CD4-positive, CD25-positive, alpha-beta regulatory T cell (primary cell): ENCODE measurements at regions not wholly inside any gene's neighbourhood (a gene's known extent, or its start where the extent isn't known, plus 50 kb on each side); places are given as distances from the start of the nearest gene placed in this dataset.
A peak's percentile ranks its signal among the peaks of the same experiment; 100 is the strongest.
"Not testable (repeated sequence)": the region's sequence is repeated elsewhere in the genome, so short reads cannot be mapped to it uniquely, and the experiment has no call there.

Source experiments
- ATAC-seq, 2 donors: fragments of 150-1000 bp; cut with Tn5 transposase; one replicate each; pipeline ENCODE4 v1.10.0; 2021; ENCODE audit warnings: low read depth in 2 of 2, moderate number of reproducible peaks in 2 of 2, moderate library complexity in 1 of 2
- DNase-seq, 3 donors: peaks; one replicate each; pipeline versions ENCODE4 v3.0.0 to v3.0.0-alpha.2; 2012 to 2022; ENCODE audit warnings: mixed read lengths in 1 of 3
- H3K27ac ChIP-seq: one replicate; pipeline ENCODE4 v1.7.0; 2013; ENCODE audit warnings: mild to moderate bottlenecking, low read length; ENCODE audit not compliant: insufficient read depth, poor library complexity, severe bottlenecking
- H3K27me3 ChIP-seq: one replicate; pipeline ENCODE4 v1.7.0; 2013; ENCODE audit warnings: low read length; ENCODE audit not compliant: control insufficient read depth, insufficient read depth
- H3K36me3 ChIP-seq: one replicate; pipeline ENCODE4 v1.7.0; 2013; ENCODE audit warnings: mild to moderate bottlenecking, low read length, moderate library complexity; ENCODE audit not compliant: control insufficient read depth, insufficient read depth
- H3K4me1 ChIP-seq: 2 replicates; pipeline ENCODE4 v1.7.0; 2013; ENCODE audit warnings: mild to moderate bottlenecking, low read length; ENCODE audit not compliant: insufficient read depth, control insufficient read depth, poor library complexity, severe bottlenecking
- H3K4me3 ChIP-seq: one replicate; pipeline ENCODE4 v1.7.0; 2013; ENCODE audit warnings: low read depth, mild to moderate bottlenecking, low read length, moderate library complexity
- H3K9me3 ChIP-seq, 2 experiments: 1 replicate in 1 of 2; 2 replicates in 1 of 2; pipeline ENCODE4 v1.7.0; 2013; ENCODE audit warnings: low read length in 2 of 2, mild to moderate bottlenecking in 1 of 2, moderate library complexity in 1 of 2; ENCODE audit not compliant: control insufficient read depth in 2 of 2
- H3K27ac Mint-ChIP-seq, 3 donors: one replicate each; pipeline ENCODE4 v1.8.0; 2020 to 2022; ENCODE audit warnings: mild to moderate bottlenecking in 3 of 3, mixed read lengths in 3 of 3, moderate library complexity in 2 of 3
- H3K27me3 Mint-ChIP-seq: one replicate; pipeline ENCODE4 v1.8.0; 2022; ENCODE audit warnings: mild to moderate bottlenecking, mixed read lengths
- H3K36me3 Mint-ChIP-seq: one replicate; pipeline ENCODE4 v1.8.0; 2020; ENCODE audit warnings: mixed read lengths
- H3K4me1 Mint-ChIP-seq, 4 donors: one replicate each; pipeline ENCODE4 v1.8.0; 2020 to 2022; ENCODE audit warnings: mixed read lengths in 4 of 4, mild to moderate bottlenecking in 1 of 4
- H3K4me3 Mint-ChIP-seq, 4 donors: one replicate each; pipeline ENCODE4 v1.8.0; 2020 to 2022; ENCODE audit warnings: mild to moderate bottlenecking in 4 of 4, mixed read lengths in 4 of 4, moderate library complexity in 3 of 4
- H3K9me3 Mint-ChIP-seq, 7 donors: one replicate each; pipeline ENCODE4 v1.8.0; 2020 to 2022; ENCODE audit warnings: mixed read lengths in 7 of 7, mild to moderate bottlenecking in 3 of 7, moderate library complexity in 2 of 7

DNA sequence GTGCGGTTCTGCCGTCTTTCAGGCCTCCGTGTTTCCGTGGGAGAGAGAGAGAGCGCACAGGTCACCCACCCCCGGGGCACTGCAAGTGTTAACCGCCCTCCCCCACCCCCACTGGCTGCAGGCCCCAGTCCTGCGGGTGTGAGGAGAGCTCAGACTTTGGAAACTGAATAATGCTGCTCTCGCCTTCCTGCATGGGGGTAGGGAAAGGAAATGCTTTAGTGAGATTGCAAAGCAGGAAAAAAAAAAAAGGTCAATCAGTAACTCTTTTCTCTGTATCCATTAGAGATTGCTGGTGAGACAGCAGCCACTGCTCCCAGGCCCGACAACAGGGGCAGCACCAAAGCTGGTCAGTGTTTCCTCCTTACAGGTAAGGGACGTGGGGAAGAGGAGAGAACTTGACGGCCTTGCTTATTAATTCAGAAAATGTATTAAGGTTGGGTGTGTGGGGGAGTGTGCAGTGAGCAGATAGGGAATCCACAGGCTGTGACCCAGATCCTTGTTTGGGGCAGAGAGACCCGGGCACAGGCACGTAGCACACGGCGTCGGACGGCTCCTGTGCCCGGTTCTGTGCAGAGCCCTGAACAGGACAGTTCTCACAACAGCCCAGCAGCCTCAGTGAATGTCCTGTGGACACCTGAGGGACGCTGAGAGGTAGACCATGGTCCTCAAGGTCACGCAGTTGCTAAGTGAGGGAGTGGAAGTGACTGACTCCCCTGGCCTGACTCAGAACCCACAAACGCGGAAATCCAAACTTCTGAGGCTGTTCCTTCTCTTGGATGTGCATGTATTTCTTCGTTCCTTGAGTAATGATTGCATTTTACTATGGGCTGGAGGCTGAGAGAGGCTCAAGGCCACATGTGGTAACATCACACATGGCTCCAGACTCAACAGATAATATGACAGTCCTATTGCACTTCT lies 156.5 kb downstream of the FOXL1 start:
- Mint-ChIP-seq H3K36me3 (no peaks in the 10 kb centered on the region), H3K27me3 (peaks cover 44% of the 10 kb centered on the region), H3K4me1 (no peaks in the 10 kb centered on the region), H3K27ac (peak overlapping the region in 1 of 3 donors; percentile 15), H3K9me3 (no peaks in the 10 kb centered on the region), H3K4me3 (no peak overlapping the region)
- ATAC-seq (no peak), DNase-seq (no peak)
- Histone ChIP-seq H3K36me3 (no peaks in the 10 kb centered on the region), H3K27me3 (peaks cover 2% of the 10 kb centered on the region), H3K27ac (no peak overlapping the region), H3K4me3 (no peak overlapping the region), H3K9me3 (no peaks in the 10 kb centered on the region), H3K4me1 (no peaks in the 10 kb centered on the region)

DNA sequence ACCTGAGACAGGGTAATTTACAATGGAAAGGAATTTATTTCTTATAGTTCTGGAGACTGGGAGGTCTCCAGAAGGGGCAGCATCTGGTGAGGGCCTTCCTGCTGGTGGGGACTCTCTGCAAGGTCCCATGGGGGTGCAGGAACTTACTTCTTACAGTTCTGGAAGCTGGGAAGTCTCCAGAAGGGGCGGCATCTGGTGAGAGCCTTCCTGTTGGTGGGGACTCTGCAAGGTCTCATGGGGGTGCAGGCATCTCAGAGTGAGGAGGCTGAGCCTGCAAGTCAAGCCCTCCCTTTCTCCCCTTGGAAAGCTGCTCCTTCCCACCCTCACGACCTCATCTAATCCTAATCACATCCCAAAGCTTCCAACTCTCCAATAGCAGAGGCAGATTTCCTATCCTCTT lies 157.4 kb downstream of the FOXL1 start:
- no peaks in the 10 kb centered on the region for H3K9me3 Mint-ChIP-seq
- Histone ChIP-seq H3K36me3 (no peaks in the 10 kb centered on the region), H3K4me1 (no peaks in the 10 kb centered on the region), H3K27ac (no peak overlapping the region), H3K27me3 (peaks cover 2% of the 10 kb centered on the region), H3K9me3 (no peaks in the 10 kb centered on the region), H3K4me3 (no peak overlapping the region)
- DNase-seq (no peak), ATAC-seq (no peak)
- no peak overlapping the region for H3K4me3 Mint-ChIP-seq
- peaks cover 40% of the 10 kb centered on the region for H3K27me3 Mint-ChIP-seq
- peaks cover 0 to 4% (median 0%) of the 10 kb centered on the region in 4 donors for H3K4me1 Mint-ChIP-seq
- no peak overlapping the region for H3K27ac Mint-ChIP-seq
- H3K36me3 Mint-ChIP-seq, result no peaks in the 10 kb centered on the region

DNA sequence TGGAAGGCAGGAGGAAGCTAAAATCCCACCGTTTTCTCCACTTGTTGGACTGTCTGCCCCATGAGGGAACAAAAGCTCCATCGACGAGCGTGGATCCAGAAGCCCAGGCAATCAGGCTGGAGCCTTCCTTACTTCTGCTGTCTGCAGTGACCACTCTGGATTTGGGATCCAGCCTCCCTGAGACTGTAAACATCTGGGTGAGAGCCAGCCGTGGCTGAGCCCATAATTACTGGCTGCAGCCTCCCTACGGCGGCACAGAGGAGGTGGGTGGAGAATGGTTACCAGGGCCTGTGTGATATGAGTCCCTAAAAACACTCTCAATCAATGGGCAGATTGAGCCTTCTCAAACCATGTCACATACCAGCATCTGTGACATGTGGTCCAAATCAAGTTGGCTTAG lies 158.2 kb downstream of the FOXL1 start:
- no peaks in the 10 kb centered on the region for H3K9me3 ChIP-seq
- no peaks in the 10 kb centered on the region for H3K36me3 Mint-ChIP-seq
- no peak overlapping the region for H3K4me3 ChIP-seq
- peaks cover 0 to 11% (median 5%) of the 10 kb centered on the region in 4 donors for H3K4me1 Mint-ChIP-seq
- no peak overlapping the region for H3K27ac ChIP-seq
- H3K27me3 Mint-ChIP-seq, result peaks cover 41% of the 10 kb centered on the region
- H3K4me3 Mint-ChIP-seq, result no peak overlapping the region
- DNase-seq (no peak), ATAC-seq (no peak)
- peaks cover 3% of the 10 kb centered on the region for H3K4me1 ChIP-seq
- H3K27me3 ChIP-seq, result peaks cover 2% of the 10 kb centered on the region
- H3K36me3 ChIP-seq, result no peaks in the 10 kb centered on the region
- peaks cover 0 to 2% (median 0%) of the 10 kb centered on the region in 7 donors for H3K9me3 Mint-ChIP-seq
- H3K27ac Mint-ChIP-seq, result no peak overlapping the region

DNA sequence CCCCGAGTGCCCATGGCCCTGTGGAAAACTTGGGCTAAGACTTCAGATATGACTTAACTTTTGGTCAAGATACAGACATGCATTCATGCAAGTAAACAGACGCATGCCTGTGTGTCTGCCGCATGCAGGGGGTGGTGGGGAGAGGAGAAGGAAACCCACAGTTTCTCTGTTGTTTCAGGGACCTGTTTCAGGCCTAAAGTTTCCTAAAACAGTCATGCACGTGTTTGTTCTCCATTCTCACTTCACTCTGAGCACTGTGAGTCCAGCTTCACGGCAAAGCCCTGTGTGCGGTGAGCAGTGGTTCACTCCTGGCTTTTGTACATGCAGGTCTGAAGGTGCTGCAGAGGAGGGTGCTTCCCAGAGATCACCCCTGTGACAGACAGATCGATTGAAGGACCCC lies 158.7 kb downstream of the FOXL1 start:
- H3K36me3 ChIP-seq, result no peaks in the 10 kb centered on the region
- no peak overlapping the region for H3K4me3 ChIP-seq
- H3K9me3 ChIP-seq, result no peaks in the 10 kb centered on the region
- H3K4me1 Mint-ChIP-seq, result peaks cover 0 to 12% (median 5%) of the 10 kb centered on the region in 4 donors
- H3K27me3 ChIP-seq, result no peaks in the 10 kb centered on the region
- no peak overlapping the region for H3K27ac Mint-ChIP-seq
- no peak for ATAC-seq
- no peak overlapping the region for H3K4me3 Mint-ChIP-seq
- no peaks in the 10 kb centered on the region for H3K36me3 Mint-ChIP-seq
- H3K27me3 Mint-ChIP-seq, result peaks cover 44% of the 10 kb centered on the region
- H3K4me1 ChIP-seq, result peaks cover 3% of the 10 kb centered on the region
- DNase-seq, result no peak
- H3K27ac ChIP-seq, result no peak overlapping the region
- peaks cover 0 to 2% (median 0%) of the 10 kb centered on the region in 7 donors for H3K9me3 Mint-ChIP-seq

DNA sequence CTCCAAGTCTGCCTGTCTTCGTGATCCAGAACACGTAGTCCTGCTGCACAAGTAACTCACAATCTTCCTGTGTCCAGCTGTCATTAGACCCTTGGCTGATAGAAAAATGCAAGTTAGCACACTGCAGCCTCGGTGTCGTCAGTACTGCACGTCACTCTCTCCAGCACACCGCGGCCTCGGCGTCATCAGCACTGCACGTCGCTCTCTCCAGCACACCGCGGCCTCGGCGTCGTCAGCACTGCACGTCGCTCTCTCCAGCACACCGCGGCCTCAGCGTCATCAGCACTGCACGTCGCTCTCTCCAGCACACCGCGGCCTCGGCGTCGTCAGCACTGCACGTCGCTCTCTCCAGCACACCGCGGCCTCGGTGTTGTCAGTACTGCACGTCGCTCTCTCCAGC lies 160.0 kb downstream of the FOXL1 start:
- ATAC-seq, H3K4me1 ChIP-seq, H3K27ac ChIP-seq, H3K4me3 ChIP-seq, H3K27me3 ChIP-seq, H3K4me3 Mint-ChIP-seq, DNase-seq, H3K9me3 ChIP-seq, H3K36me3 Mint-ChIP-seq, H3K9me3 Mint-ChIP-seq, H3K36me3 ChIP-seq: not testable (repeated sequence)
- Mint-ChIP-seq H3K27me3 (peaks cover 39% of the 10 kb centered on the region), H3K4me1 (peaks cover 0 to 12% (median 5%) of the 10 kb centered on the region in 4 donors), H3K27ac (peak overlapping the region in 1 of 3 donors; percentile 63)

DNA sequence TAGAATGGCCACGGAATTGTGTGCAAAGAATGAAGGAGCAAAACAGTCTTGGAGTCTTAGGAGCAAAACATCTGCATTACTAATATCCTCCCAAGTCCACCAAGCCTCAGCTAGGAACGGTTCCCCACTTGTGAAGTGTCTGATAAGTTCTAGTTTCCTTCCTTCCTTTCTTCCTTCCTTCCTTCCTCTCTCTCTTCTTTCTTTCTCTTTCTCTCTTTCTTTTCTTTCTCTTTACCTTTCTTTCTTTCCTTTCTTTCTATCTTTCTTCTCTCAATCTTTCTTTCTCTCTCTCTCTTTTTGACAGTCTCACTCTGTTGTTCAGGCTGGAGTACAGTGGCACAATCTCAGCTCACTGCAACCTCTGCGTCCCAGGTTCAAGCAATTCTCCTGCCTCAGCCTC lies 160.8 kb downstream of the FOXL1 start:
- Mint-ChIP-seq H3K9me3 (peaks cover 0 to 2% (median 0%) of the 10 kb centered on the region in 7 donors), H3K27me3 (peaks cover 33% of the 10 kb centered on the region), H3K36me3 (no peaks in the 10 kb centered on the region), H3K4me3 (no peak overlapping the region), H3K27ac (no peak overlapping the region), H3K4me1 (peaks cover 0 to 12% (median 5%) of the 10 kb centered on the region in 4 donors)
- Histone ChIP-seq H3K27me3 (no peaks in the 10 kb centered on the region), H3K4me1 (peaks cover 3% of the 10 kb centered on the region), H3K36me3 (no peaks in the 10 kb centered on the region), H3K9me3 (no peaks in the 10 kb centered on the region), H3K4me3 (no peak overlapping the region), H3K27ac (no peak overlapping the region)
- DNase-seq (no peak), ATAC-seq (no peak)

DNA sequence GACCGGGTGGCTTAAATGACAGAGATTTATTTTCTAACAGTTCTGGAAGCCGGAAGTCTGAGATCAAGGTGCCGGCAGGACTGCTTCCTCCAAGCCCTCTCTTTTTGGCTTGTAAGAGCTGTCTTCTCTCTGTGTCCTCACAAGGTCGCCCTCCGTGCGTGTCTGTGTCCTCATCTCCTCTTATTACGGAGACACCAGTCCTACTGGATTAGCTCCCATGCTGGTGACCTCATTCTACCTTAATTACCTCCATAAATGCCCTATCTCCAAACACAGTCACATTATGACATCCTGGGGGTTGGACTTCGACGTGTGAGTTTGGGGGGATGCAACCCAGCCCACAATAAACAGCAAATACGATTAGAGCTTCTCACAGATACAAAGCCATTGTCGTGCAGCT lies 161.5 kb downstream of the FOXL1 start:
- H3K36me3 ChIP-seq, result no peaks in the 10 kb centered on the region
- Mint-ChIP-seq H3K27me3 (peaks cover 30% of the 10 kb centered on the region), H3K36me3 (no peaks in the 10 kb centered on the region), H3K27ac (no peak overlapping the region), H3K4me3 (no peak overlapping the region), H3K9me3 (peaks cover 0 to 2% (median 0%) of the 10 kb centered on the region in 7 donors), H3K4me1 (peaks cover 0 to 12% (median 5%) of the 10 kb centered on the region in 4 donors)
- ATAC-seq (no peak), DNase-seq (no peak)
- no peak overlapping the region for H3K4me3 ChIP-seq
- no peaks in the 10 kb centered on the region for H3K27me3 ChIP-seq
- H3K9me3 ChIP-seq, result no peaks in the 10 kb centered on the region
- H3K4me1 ChIP-seq, result peaks cover 3% of the 10 kb centered on the region
- H3K27ac ChIP-seq, result no peak overlapping the region

DNA sequence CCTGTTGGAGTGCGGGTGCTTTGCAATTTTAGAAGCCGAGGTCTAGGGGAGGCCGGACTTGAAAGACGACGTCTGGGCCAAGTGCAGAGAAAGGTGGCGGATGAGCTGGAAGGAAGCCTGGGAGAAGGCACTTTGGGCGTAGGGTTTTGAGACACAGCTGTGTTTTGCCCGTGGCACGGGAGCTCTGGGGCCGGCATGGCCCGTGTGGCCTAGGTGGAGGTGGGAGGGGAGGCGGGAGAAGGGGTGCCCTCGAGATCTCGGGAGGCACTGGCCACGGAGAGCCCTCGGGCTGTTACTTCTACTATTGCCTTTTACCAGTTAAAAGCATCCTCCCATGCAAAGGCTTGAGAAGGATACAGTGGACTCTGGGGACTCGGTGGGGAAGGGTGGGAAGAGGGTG lies 161.9 kb downstream of the FOXL1 start:
- no peak for ATAC-seq
- Histone ChIP-seq H3K27me3 (no peaks in the 10 kb centered on the region), H3K27ac (no peak overlapping the region), H3K4me1 (peaks cover 3% of the 10 kb centered on the region), H3K4me3 (no peak overlapping the region), H3K9me3 (no peaks in the 10 kb centered on the region), H3K36me3 (no peaks in the 10 kb centered on the region)
- H3K4me3 Mint-ChIP-seq, result no peak overlapping the region
- H3K9me3 Mint-ChIP-seq, result peaks cover 0 to 2% (median 0%) of the 10 kb centered on the region in 7 donors
- no peak for DNase-seq
- peaks cover 29% of the 10 kb centered on the region for H3K27me3 Mint-ChIP-seq
- H3K27ac Mint-ChIP-seq, result no peak overlapping the region
- no peaks in the 10 kb centered on the region for H3K36me3 Mint-ChIP-seq
- H3K4me1 Mint-ChIP-seq, result peaks cover 0 to 12% (median 5%) of the 10 kb centered on the region in 4 donors
